WI38 (cell line): ENCODE measurements at regions not wholly inside any gene's neighbourhood (a gene's known extent, or its start where the extent isn't known, plus 50 kb on each side); places are given as distances from the start of the nearest gene placed in this dataset.

ENCODE experiments used
- H3K4me3 ChIP-seq: 2 replicates; pipeline ENCODE4 v1.5.1; 2011; ENCODE audit warnings: low read depth, mild to moderate bottlenecking, control low read depth, low read length
- CTCF ChIP-seq: IDR thresholded peaks from 2 replicates; pipeline ENCODE4 v1.5.1; 2012; ENCODE audit warnings: low read depth, mild to moderate bottlenecking, control low read depth, low read length

DNA sequence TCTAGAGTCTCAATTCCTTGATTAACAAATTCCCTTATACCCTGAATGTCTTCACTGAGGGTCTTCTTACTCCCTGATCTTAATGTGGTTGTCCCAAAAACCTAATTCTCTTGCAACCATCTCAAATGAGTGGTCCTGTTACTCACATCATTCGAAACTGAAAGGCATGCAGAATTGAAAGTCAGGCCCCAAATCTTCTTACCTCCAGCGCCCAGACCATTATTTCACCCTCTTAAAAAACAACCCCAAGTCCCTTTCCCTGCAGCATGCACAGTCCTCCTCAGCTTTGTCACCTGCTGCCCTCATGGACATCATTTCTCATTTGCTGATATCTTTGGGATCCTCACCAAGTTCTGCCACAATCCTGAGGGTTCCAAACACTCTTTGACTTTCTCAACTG, 230.1 kb downstream of the SEC16B start:
- TF ChIP-seq CTCF: no peak
- no peak overlapping the region for H3K4me3 ChIP-seq

GRCh38 chr1:177737456-177737855, 232.4 kb downstream of the SEC16B start:
- TF ChIP-seq CTCF: no peak
- H3K4me3 ChIP-seq: no peak overlapping the region

DNA sequence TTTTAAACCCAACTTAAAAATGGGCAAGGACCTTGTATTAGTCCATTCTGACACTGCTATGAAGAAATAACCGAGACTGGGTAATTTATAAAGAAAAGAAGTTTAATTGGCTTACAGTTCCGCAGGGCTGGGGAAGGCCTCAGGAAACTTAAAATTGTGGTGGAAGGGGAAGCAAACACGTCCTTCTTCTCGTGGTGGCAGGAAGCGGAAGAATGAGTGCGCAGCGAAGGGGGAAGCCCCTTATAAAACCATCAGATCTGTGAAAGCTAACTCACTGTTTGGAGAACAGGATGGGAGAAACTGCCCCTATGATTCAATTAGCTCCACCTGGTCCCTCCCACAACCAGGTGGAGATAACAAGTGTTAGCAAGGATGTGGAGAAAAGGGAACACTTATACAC, 237.7 kb downstream of the SEC16B start:
- no peak overlapping the region for H3K4me3 ChIP-seq

DNA sequence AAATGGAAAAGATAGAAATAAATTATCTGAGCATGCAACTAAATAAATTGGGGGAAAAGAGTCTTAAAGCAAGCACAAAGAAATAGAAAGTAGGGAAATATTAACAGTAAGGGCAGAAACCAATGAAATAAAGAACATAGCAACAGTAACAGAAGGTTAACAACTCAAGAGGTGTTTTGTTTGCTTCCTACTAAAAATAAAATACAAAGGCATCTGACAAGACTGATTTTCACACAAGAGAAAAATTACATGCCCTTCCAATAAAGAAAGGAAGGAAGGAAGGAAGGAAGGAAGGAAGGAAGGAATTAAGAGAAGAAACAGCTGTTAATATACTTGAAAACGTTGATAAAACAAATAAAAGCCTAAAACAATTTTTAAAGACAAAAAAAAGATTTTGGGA, 240.2 kb downstream of the SEC16B start:
- TF ChIP-seq CTCF: no peak
- H3K4me3 ChIP-seq: no peak overlapping the region

More for the DNA sequence above, 237.7 kb downstream of the SEC16B start:
- no peak for TF ChIP-seq CTCF

GRCh38 chr1:177723533-177723932, 246.3 kb downstream of the SEC16B start:
- no peak for TF ChIP-seq CTCF
- H3K4me3 ChIP-seq: no peak overlapping the region

GRCh38 chr1:177710696-177711620, 258.9 kb downstream of the SEC16B start:
- TF ChIP-seq CTCF: no peak
- H3K4me3 ChIP-seq: no peak overlapping the region

GRCh38 chr1:177708406-177708805, 261.5 kb downstream of the SEC16B start:
- TF ChIP-seq CTCF: no peak
- no peak overlapping the region for H3K4me3 ChIP-seq
